HG03439 (cell line): ENCODE measurements at regions not wholly inside any gene's neighbourhood (a gene's known extent, or its start where the extent isn't known, plus 50 kb on each side); places are given as distances from the start of the nearest gene placed in this dataset.

Source experiments
- ATAC-seq: cut with Tn5 transposase; IDR thresholded peaks from one replicate; pipeline ENCODE4 v1.9.1; 2021; ENCODE audit warnings: mild to moderate bottlenecking, moderate library complexity; ENCODE audit not compliant: unreplicated experiment

- ATAC-seq, result no peak
Observed at GRCh38 chr3:152095472-152095871, 173.3 kb upstream of the MBNL1 start.

DNA sequence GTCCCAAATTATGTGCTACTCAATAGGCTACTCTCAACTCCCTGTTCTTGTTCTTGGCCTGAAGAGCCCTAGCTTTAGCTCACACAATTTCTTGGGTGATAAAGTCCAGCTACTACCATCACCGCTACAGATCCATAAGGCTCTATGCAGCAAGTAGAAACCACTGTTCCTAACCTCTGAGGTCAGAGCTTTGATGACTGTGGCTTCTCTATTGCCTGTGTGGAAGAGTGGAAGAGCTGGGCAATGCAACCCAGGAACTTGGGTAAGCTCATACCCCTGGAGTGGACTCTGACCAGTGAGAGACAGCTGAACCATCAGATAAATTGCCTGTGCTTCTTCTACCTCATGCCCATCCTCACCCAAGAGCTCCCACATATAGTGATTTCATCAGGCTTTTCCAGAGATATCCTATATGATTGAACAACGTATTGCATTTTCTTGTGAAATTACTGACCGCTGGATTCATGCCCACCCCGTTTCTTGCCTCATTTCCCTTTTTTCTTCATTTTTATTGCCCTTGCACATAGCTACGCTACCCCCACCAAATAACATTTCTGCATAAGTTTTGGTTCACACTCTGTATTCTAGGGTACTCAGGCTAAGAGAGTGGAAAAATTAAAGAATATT, 172.3 kb upstream of the MBNL1 start:
- ATAC-seq, result no peak

GRCh38 chr3:152097120-152097519, 171.6 kb upstream of the MBNL1 start:
- no peak for ATAC-seq

GRCh38 chr3:152097770-152098169, 171.0 kb upstream of the MBNL1 start:
- ATAC-seq, result no peak

DNA sequence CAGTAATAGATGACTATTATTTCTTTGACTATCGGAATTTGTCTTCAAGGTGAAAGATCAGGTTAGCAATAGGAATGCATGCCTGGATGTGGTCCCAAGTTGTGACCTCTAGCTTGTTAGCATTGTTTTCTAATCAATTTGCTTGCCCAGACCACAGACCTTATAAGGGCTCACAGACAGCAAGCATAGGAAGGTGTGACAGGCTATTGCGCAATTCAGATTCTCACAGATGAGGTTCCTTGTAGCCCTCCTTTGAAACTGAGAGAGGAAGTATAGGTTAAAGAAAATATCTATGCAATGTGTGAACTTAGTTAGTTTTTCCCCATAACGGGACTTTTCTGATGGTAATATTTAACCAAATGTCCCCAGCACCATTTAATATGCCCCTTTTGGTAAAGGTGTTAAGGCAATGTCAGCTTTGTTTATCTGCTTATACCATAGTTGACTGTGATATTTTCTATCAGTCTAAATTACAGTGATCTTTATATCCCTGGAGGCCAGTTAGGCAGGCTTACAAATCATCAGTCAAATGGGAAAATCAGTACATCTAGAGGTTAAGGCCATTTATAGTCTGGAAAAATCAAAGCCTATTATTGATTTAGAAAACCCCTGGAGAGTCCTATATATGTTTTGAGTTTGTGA, 168.1 kb upstream of the MBNL1 start:
- peak; percentile 80 for ATAC-seq

DNA sequence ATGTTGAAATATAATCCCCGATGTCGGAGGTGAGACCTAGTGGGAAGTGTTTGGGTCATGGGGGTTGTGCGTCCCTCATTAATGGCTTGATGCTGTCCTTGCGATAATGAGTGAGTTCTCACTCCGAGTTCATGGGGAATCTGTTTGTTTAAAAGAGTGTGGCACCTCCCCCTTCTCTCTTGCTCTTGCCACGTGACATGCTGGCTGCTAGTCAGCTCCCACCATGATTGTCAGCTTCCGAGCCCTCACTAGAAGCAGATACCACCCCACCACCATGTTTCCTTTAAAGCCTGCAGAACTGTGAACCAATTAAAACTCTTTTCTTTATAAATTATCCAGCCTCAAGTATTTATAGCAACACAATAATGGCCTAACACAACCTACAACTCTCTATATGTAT, 166.3 kb upstream of the MBNL1 start:
- no peak for ATAC-seq

DNA sequence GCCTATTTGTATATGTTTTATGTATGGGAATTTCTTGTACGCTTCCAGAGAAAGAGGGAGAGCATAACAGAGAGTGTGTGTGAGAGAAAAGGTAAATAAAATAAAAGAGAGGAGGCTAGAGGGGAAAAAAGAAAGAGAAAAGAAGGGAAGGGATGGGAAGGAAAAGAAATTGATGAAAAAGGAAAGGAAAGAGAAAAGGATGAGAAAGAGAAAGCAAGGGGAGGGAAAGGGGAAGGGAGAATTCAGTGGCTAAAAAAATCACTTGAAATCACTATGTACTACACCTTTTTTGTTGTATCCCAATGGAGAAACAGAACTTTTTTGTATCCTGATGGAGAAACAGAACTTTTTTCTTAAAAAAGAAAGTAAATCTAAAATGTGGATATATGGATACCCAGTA, 165.5 kb upstream of the MBNL1 start:
- ATAC-seq, result no peak

DNA sequence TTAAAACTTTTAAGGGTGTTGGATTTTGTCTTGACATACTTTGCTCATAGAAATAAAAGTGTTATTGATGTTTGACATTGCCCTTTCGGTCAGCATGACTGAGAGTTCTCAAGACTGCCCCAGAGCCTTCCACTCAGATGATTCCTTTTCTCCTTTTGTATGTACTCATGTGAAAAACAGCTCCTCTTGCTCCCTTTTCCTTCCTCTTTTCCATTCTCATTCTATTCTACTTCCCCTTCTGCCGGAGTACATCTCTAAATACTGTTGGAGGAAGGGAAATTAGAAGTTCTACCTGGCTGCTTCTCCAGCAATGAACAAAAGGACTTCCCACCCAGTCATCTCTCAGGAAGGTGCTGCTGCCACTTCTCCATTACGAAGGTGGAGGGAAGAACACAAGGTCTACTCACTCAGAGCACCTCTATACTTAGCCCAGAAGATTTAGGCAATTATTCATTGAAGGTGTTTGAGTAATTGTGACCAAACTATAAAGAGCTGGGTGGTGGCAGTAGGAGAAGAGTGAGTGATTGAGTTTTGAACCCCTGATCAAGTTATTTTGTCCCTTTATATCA, 163.8 kb upstream of the MBNL1 start:
- no peak for ATAC-seq

GRCh38 chr3:152105446-152105845, 163.3 kb upstream of the MBNL1 start:
- no peak for ATAC-seq

GRCh38 chr3:152109038-152109437, 159.7 kb upstream of the MBNL1 start:
- no peak for ATAC-seq

GRCh38 chr3:152113413-152113812, 155.3 kb upstream of the MBNL1 start:
- ATAC-seq, result no peak

GRCh38 chr3:152113992-152114651, 154.6 kb upstream of the MBNL1 start:
- ATAC-seq, result no peak

- ATAC-seq, result no peak
Observed at GRCh38 chr3:152120601-152121269, 148.0 kb upstream of the MBNL1 start.

GRCh38 chr3:152121270-152121636, 147.5 kb upstream of the MBNL1 start:
- no peak for ATAC-seq

DNA sequence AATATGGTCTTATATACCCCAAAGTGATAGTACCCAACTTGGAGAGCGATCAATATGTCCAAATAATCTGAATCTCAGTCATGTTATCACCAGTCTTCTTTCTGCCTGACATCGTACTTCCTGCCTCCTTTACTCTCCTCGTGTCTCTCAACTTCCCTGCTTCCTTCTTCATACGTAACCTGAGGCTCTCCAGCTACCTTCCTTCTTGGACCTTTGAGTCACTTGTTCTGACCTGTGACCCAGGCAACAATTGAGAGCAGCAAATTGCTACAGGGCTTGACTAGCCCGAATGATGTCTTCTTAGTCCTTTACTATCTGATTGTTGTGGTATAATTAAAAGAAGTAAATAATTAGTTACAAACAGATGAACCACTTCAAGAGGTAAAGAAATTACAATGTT, 145.9 kb upstream of the MBNL1 start:
- no peak for ATAC-seq

- ATAC-seq, result no peak
Observed at GRCh38 chr3:152123457-152123856, 145.3 kb upstream of the MBNL1 start.

GRCh38 chr3:152126260-152126659, 142.5 kb upstream of the MBNL1 start:
- no peak for ATAC-seq

DNA sequence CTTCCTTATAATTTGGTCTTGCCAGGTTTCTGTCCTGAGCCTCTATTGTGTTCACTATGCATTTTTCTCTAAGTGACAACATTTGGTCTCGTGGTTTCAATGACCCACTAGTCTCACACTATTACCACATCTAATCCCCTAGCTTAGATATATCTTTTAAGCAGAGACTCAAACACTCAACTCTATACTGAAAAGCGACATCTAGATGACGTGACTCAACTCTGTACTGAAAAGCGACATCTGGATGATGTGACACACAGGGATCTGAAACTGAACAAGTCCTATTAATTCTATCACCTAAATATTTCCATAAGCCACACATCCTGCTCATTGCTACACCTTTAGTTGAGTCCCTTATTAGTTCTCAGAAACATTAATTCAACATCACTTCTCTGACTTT, 141.7 kb upstream of the MBNL1 start:
- ATAC-seq, result peak; percentile 98

GRCh38 chr3:152128356-152128755, 140.4 kb upstream of the MBNL1 start:
- no peak for ATAC-seq

- ATAC-seq, result no peak
Observed at GRCh38 chr3:152139651-152140050, 129.1 kb upstream of the MBNL1 start.

GRCh38 chr3:152146461-152146860, 122.3 kb upstream of the MBNL1 start:
- ATAC-seq, result no peak

DNA sequence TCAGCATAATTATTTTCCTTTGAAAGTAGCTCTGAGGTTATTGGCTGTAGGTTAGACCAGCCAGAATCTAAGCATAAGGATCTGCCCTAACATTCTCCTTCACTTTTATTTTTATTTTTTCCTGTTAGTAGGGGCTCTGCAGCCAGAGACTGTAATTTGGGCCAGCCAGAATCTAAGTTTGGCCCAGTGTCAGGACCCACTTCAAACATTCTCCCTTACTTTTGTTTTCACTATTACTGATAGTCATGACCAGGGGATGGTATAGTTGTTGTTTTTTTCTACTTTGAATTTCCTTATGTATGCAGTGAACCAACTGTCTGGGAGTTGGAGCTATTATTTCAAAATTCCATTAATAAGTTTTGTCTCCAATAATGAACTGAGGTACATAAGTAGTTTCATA, 121.0 kb upstream of the MBNL1 start:
- no peak for ATAC-seq
